Neuronal stem cell (in vitro differentiated cells): ENCODE measurements at regions not wholly inside any gene's neighbourhood (a gene's known extent, or its start where the extent isn't known, plus 50 kb on each side); places are given as distances from the start of the nearest gene placed in this dataset.

Source experiments
- DNase-seq: peaks from one replicate; pipeline ENCODE4 v3.0.0-alpha.2; 2013; ENCODE audit warnings: low spot score
- H2AFZ ChIP-seq: one replicate; pipeline ENCODE4 v1.6.1; 2013; ENCODE audit warnings: mild to moderate bottlenecking, low read length, inconsistent platforms
- H2AK5ac ChIP-seq: 2 replicates; pipeline ENCODE4 v1.6.1; 2013; ENCODE audit warnings: low read depth, mild to moderate bottlenecking, inconsistent platforms, low read length, moderate library complexity, mixed read lengths
- H2BK120ac ChIP-seq: 2 replicates; pipeline ENCODE4 v1.6.1; 2013; ENCODE audit warnings: low read depth, mild to moderate bottlenecking, inconsistent platforms, low read length, moderate library complexity, mixed read lengths
- H2BK12ac ChIP-seq: one replicate; pipeline ENCODE4 v1.6.1; 2013; ENCODE audit warnings: low read length, inconsistent platforms
- H2BK15ac ChIP-seq: 2 replicates; pipeline ENCODE4 v1.6.1; 2013; ENCODE audit warnings: mild to moderate bottlenecking, low read length, inconsistent platforms, mixed read lengths
- H2BK5ac ChIP-seq: one replicate; pipeline ENCODE4 v1.6.1; 2013; ENCODE audit warnings: inconsistent platforms, mild to moderate bottlenecking, low read length, moderate library complexity
- H3K14ac ChIP-seq: one replicate; pipeline ENCODE4 v1.6.1; 2013; ENCODE audit warnings: low read length, inconsistent platforms
- H3K18ac ChIP-seq: 2 replicates; pipeline ENCODE4 v1.6.1; 2013; ENCODE audit warnings: low read length, inconsistent platforms
- H3K23ac ChIP-seq: 2 replicates; pipeline ENCODE4 v1.6.1; 2013; ENCODE audit warnings: low read depth, mild to moderate bottlenecking, mixed read lengths, low read length, inconsistent platforms; ENCODE audit not compliant: poor library complexity
- H3K27ac ChIP-seq: replicated peaks from 3 replicates; pipeline ENCODE4 v1.5.1; 2013; ENCODE audit warnings: low read length, inconsistent platforms
- H3K27me3 ChIP-seq, 3 experiments: 2 replicates each; pipeline ENCODE4 v1.6.1; 2013; ENCODE audit warnings: low read length in 3 of 3, mild to moderate bottlenecking in 2 of 3, inconsistent platforms in 1 of 3, low read depth in 1 of 3, mixed read lengths in 1 of 3, moderate library complexity in 1 of 3; ENCODE audit not compliant: control insufficient read depth in 3 of 3, insufficient read depth in 3 of 3
- H3K36me3 ChIP-seq, 2 donors: replicated peaks in 1 of 2; 2 replicates each; pipeline ENCODE4 v1.6.1; 2013; ENCODE audit warnings: low read length in 2 of 2; ENCODE audit not compliant: control insufficient read depth in 2 of 2, insufficient read depth in 2 of 2
- H3K4ac ChIP-seq: 2 replicates; pipeline ENCODE4 v1.6.1; 2013; ENCODE audit warnings: inconsistent platforms, mild to moderate bottlenecking, low read length, moderate library complexity
- H3K4me1 ChIP-seq, 2 donors: 1 replicate in 1 of 2; 2 replicates in 1 of 2; pipeline ENCODE4 v1.6.1; 2013; ENCODE audit warnings: low read length in 2 of 2, low read depth in 1 of 2; ENCODE audit not compliant: control insufficient read depth in 2 of 2, insufficient read depth in 1 of 2
- H3K4me2 ChIP-seq: one replicate; pipeline ENCODE4 v1.6.1; 2013; ENCODE audit warnings: mild to moderate bottlenecking, low read length, inconsistent platforms; ENCODE audit not compliant: insufficient read depth, poor library complexity, severe bottlenecking
- H3K4me3 ChIP-seq, 2 donors: 2 replicates each; pipeline ENCODE4 v1.5.1; 2013; ENCODE audit warnings: low read length in 2 of 2, mild to moderate bottlenecking in 2 of 2, inconsistent platforms in 1 of 2, moderate library complexity in 1 of 2
- H3K79me1 ChIP-seq: one replicate; pipeline ENCODE4 v1.6.1; 2013; ENCODE audit warnings: low read depth, mild to moderate bottlenecking, inconsistent platforms, low read length, moderate library complexity
- H3K9ac ChIP-seq: one replicate; pipeline ENCODE4 v1.6.1; 2013; ENCODE audit warnings: mild to moderate bottlenecking, low read depth, low read length, inconsistent platforms; ENCODE audit not compliant: poor library complexity
- H3K9me3 ChIP-seq, 2 donors: replicated peaks in 1 of 2; 2 replicates each; pipeline versions ENCODE3 to v1.6.1; 2013; ENCODE audit warnings: low read length in 2 of 2, mild to moderate bottlenecking in 2 of 2, inconsistent platforms in 1 of 2, low read depth in 1 of 2, mixed read lengths in 1 of 2, moderate library complexity in 1 of 2; ENCODE audit not compliant: control insufficient read depth in 2 of 2, insufficient read depth in 1 of 2
- H4K8ac ChIP-seq: one replicate; pipeline ENCODE4 v1.6.1; 2013; ENCODE audit warnings: low read depth, mild to moderate bottlenecking, inconsistent platforms, low read length, moderate library complexity
- H4K91ac ChIP-seq: one replicate; pipeline ENCODE4 v1.6.1; 2013; ENCODE audit warnings: low read length, low read depth, mild to moderate bottlenecking, inconsistent platforms; ENCODE audit not compliant: poor library complexity
- WGBS, 2 donors: extraction: QIAGEN DNeasy Blood & Tissue Kit; methylation state at CpG; one replicate each; pipeline ENCODE4 v1.1.7; 2013; ENCODE audit warnings: missing lambda C conversion rate in 2 of 2, mixed read lengths in 1 of 2; ENCODE audit not compliant: insufficient read length in 2 of 2, insufficient replicate concordance in 1 of 2; ENCODE audit errors: extremely low coverage in 2 of 2; 5-methylcytosine and 5-hydroxymethylcytosine counted together

- no peak overlapping the region for H3K4me2 ChIP-seq
- no peaks in the 10 kb centered on the region for H3K36me3 ChIP-seq
- H3K27me3 ChIP-seq = peaks cover 0 to 2% (median 0%) of the 10 kb centered on the region in 3 experiments
- no peak overlapping the region for H2BK5ac ChIP-seq
- H3K4ac ChIP-seq = no peak overlapping the region
- H2BK120ac ChIP-seq = no peak overlapping the region
- no peaks in the 10 kb centered on the region for H3K79me1 ChIP-seq
- no peak overlapping the region for H3K23ac ChIP-seq
- peaks cover 1 to 10% of the 10 kb centered on the region in 2 donors for H3K4me1 ChIP-seq
- H2BK12ac ChIP-seq = no peak overlapping the region
- H3K18ac ChIP-seq = peak overlapping the region; percentile 22
- H3K9me3 ChIP-seq = peaks cover 0 to 7% of the 10 kb centered on the region in 2 donors
- H2BK15ac ChIP-seq = no peak overlapping the region
- WGBS, 2 donors = no CpG with 5 or more reads among the region's 12 CpGs
- no peak overlapping the region for H3K14ac ChIP-seq
- no peak overlapping the region for H4K8ac ChIP-seq
- no peak overlapping the region for H4K91ac ChIP-seq
- H2AK5ac ChIP-seq = no peak overlapping the region
- no peak for DNase-seq
- H3K9ac ChIP-seq = no peak overlapping the region
- H2AFZ ChIP-seq = no peak overlapping the region
- no peak overlapping the region for H3K27ac ChIP-seq
- no peak overlapping the region for H3K4me3 ChIP-seq
These were observed 421.7 kb downstream of the IRX2 start for GRCh38 chr5:2329741-2330140.

- Histone ChIP-seq H3K4me1 (no peaks in the 10 kb centered on the region), H3K23ac (no peak overlapping the region), H3K9me3 (peaks cover 0 to 2% of the 10 kb centered on the region in 2 donors), H3K4me2 (no peak overlapping the region), H2AK5ac (no peak overlapping the region), H2BK12ac (no peak overlapping the region), H2AFZ (no peak overlapping the region), H2BK5ac (no peak overlapping the region), H3K9ac (no peak overlapping the region), H2BK120ac (no peak overlapping the region), H3K27me3 (peaks cover 0 to 2% (median 0%) of the 10 kb centered on the region in 3 experiments), H3K14ac (no peak overlapping the region), H3K18ac (no peak overlapping the region), H3K4ac (no peak overlapping the region), H3K27ac (no peak overlapping the region), H2BK15ac (no peak overlapping the region), H3K36me3 (no peaks in the 10 kb centered on the region), H4K91ac (no peak overlapping the region), H3K79me1 (no peaks in the 10 kb centered on the region), H3K4me3 (no peak overlapping the region), H4K8ac (no peak overlapping the region)
- WGBS, 2 donors = no CpG with 5 or more reads among the region's 1 CpG
- no peak for DNase-seq
These were observed 424.9 kb downstream of the IRX2 start for GRCh38 chr5:2326601-2327000.

GRCh38 chr5:2324788-2325187, 426.7 kb downstream of the IRX2 start:
- Histone ChIP-seq H3K14ac (peak overlapping the region; percentile 2), H3K27me3 (peaks cover 0 to 2% (median 0%) of the 10 kb centered on the region in 3 experiments), H3K23ac (no peak overlapping the region), H3K18ac (peak overlapping the region; percentile 44), H3K4me2 (no peak overlapping the region), H2BK5ac (no peak overlapping the region), H4K8ac (peak overlapping the region; percentile 83), H2AK5ac (no peak overlapping the region), H3K4me3 (peak overlapping the region in 1 of 2 donors; percentile 71), H3K79me1 (no peaks in the 10 kb centered on the region), H2BK15ac (no peak overlapping the region), H3K27ac (no peak overlapping the region), H2AFZ (no peak overlapping the region), H3K36me3 (no peaks in the 10 kb centered on the region), H2BK12ac (no peak overlapping the region), H4K91ac (no peak overlapping the region), H2BK120ac (no peak overlapping the region), H3K9ac (no peak overlapping the region), H3K9me3 (peaks cover 0 to 2% of the 10 kb centered on the region in 2 donors), H3K4me1 (no peaks in the 10 kb centered on the region), H3K4ac (no peak overlapping the region)
- no peak for DNase-seq
- WGBS, 2 donors = no CpG with 5 or more reads among the region's 11 CpGs

GRCh38 chr5:2320611-2321010, 430.9 kb downstream of the IRX2 start:
- Histone ChIP-seq H4K91ac (no peak overlapping the region), H3K4me2 (no peak overlapping the region), H3K23ac (no peak overlapping the region), H3K4me3 (no peak overlapping the region), H2BK5ac (no peak overlapping the region), H3K27ac (no peak overlapping the region), H3K4me1 (no peaks in the 10 kb centered on the region), H2BK15ac (no peak overlapping the region), H3K36me3 (no peaks in the 10 kb centered on the region), H3K9me3 (peaks cover 2 to 5% of the 10 kb centered on the region in 2 donors), H2AFZ (no peak overlapping the region), H3K18ac (no peak overlapping the region), H2AK5ac (peak overlapping the region; percentile 94), H2BK12ac (no peak overlapping the region), H3K4ac (no peak overlapping the region), H3K9ac (no peak overlapping the region), H4K8ac (no peak overlapping the region), H3K27me3 (peaks cover 0 to 2% (median 0%) of the 10 kb centered on the region in 3 experiments), H2BK120ac (no peak overlapping the region), H3K14ac (no peak overlapping the region), H3K79me1 (no peaks in the 10 kb centered on the region)
- WGBS, 2 donors = no CpG with 5 or more reads among the region's 7 CpGs
- DNase-seq = no peak
